Mesothelial cell of epicardium (in vitro differentiated cells): ENCODE measurements at regions not wholly inside any gene's neighbourhood (a gene's known extent, or its start where the extent isn't known, plus 50 kb on each side); places are given as distances from the start of the nearest gene placed in this dataset.

Experiments used
- DNase-seq, 2 experiments: peaks; one replicate each; pipeline ENCODE4 v3.0.0; 2021; ENCODE audit warnings: low spot score in 2 of 2; ENCODE audit not compliant: unreplicated experiment in 2 of 2
- H3K27ac Mint-ChIP-seq: 2 replicates; pipeline ENCODE4 v1.8.0; 2021; ENCODE audit warnings: mixed read lengths
- H3K27me3 Mint-ChIP-seq: 2 replicates; pipeline ENCODE4 v1.8.0; 2021; ENCODE audit warnings: low read depth, mixed read lengths
- H3K36me3 Mint-ChIP-seq: 2 replicates; pipeline ENCODE4 v1.8.0; 2021; ENCODE audit warnings: mixed read lengths
- H3K4me1 Mint-ChIP-seq: 2 replicates; pipeline ENCODE4 v1.8.0; 2021; ENCODE audit warnings: mixed read lengths
- H3K4me3 Mint-ChIP-seq: 2 replicates; pipeline ENCODE4 v1.8.0; 2021; ENCODE audit warnings: mild to moderate bottlenecking, moderate library complexity, mixed read lengths
- H3K9me3 Mint-ChIP-seq: 2 replicates; pipeline ENCODE4 v1.8.0; 2021; ENCODE audit warnings: mixed read lengths
- CTCF ChIP-seq: fragments of 200-600 bp; sonication (generic); IDR thresholded peaks from one replicate; pipeline ENCODE4 v1.5.0; 2021; ENCODE audit warnings: antibody characterized with exemption; ENCODE audit not compliant: unreplicated experiment

DNA sequence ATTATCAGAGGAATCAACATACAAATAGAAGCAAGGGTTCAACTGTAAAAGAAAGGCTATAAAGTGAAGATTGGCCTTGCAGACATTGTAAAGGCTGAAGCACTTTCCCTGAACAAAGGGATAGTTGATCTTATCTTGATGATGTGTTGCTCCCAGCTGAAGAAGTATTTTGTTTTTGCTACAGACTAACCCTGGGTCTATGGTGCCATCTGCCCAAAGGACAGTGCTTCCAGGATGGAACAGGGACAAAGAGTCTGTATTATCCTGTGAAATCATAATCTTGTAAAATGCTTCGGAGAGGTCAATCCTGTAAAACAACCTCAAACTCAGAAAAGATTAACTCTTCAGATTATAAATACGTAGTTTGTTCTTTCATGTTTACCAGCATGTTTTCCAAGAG is 251.7 kb upstream of the ANKRD50 start:
- Mint-ChIP-seq H3K4me1 (peaks cover 14% of the 10 kb centered on the region), H3K36me3 (peaks cover 19% of the 10 kb centered on the region), H3K9me3 (peaks cover 24% of the 10 kb centered on the region), H3K27ac (peak overlapping the region; percentile 76), H3K4me3 (no peak overlapping the region), H3K27me3 (no peaks in the 10 kb centered on the region)
- no peak for TF ChIP-seq CTCF
- no peak for DNase-seq

- no peaks in the 10 kb centered on the region for H3K27me3 Mint-ChIP-seq
- H3K4me3 Mint-ChIP-seq: no peak overlapping the region
- H3K9me3 Mint-ChIP-seq: peaks cover 24% of the 10 kb centered on the region
- no peak for DNase-seq
- H3K27ac Mint-ChIP-seq: no peak overlapping the region
- no peak for TF ChIP-seq CTCF
- H3K36me3 Mint-ChIP-seq: peaks cover 19% of the 10 kb centered on the region
- peaks cover 6% of the 10 kb centered on the region for H3K4me1 Mint-ChIP-seq
Observed at GRCh38 chr4:124961138-124961750, 248.7 kb upstream of the ANKRD50 start.

DNA sequence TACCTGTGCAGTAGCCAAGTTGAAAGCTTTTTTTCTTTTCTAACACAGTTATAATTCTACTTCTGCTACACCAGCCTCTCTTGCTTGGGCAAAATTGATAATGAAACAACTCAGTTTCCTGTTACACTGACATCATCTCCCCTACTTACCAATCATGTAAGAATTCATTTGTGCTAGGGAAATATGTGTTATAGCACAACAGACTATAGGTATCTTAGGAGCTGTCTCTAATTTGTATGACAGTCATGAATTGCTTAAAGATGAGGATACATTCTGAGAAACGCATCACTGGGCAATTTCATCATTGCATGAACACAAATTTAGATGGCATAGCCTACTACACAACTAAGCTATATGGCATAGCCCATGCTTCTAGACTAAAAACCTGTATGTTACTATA is 246.3 kb upstream of the ANKRD50 start:
- no peak for DNase-seq
- Mint-ChIP-seq H3K27ac (no peak overlapping the region), H3K27me3 (no peaks in the 10 kb centered on the region), H3K36me3 (peaks cover 19% of the 10 kb centered on the region), H3K4me3 (no peak overlapping the region), H3K9me3 (peaks cover 24% of the 10 kb centered on the region), H3K4me1 (peaks cover 16% of the 10 kb centered on the region)
- no peak for TF ChIP-seq CTCF

- no peak for DNase-seq
- Mint-ChIP-seq H3K9me3 (peaks cover 16% of the 10 kb centered on the region), H3K36me3 (peaks cover 17% of the 10 kb centered on the region), H3K27ac (no peak overlapping the region), H3K27me3 (no peaks in the 10 kb centered on the region), H3K4me3 (no peak overlapping the region), H3K4me1 (peaks cover 26% of the 10 kb centered on the region)
- TF ChIP-seq CTCF: no peak
Observed at GRCh38 chr4:124955476-124955875, 242.9 kb upstream of the ANKRD50 start.

- peaks cover 9% of the 10 kb centered on the region for H3K36me3 Mint-ChIP-seq
- peaks cover 26% of the 10 kb centered on the region for H3K4me1 Mint-ChIP-seq
- DNase-seq: no peak
- TF ChIP-seq CTCF: no peak
- H3K4me3 Mint-ChIP-seq: no peak overlapping the region
- H3K27ac Mint-ChIP-seq: peak overlapping the region; percentile 37
- no peaks in the 10 kb centered on the region for H3K27me3 Mint-ChIP-seq
- H3K9me3 Mint-ChIP-seq: peaks cover 7% of the 10 kb centered on the region
Observed at GRCh38 chr4:124954046-124954445, 241.5 kb upstream of the ANKRD50 start.

DNA sequence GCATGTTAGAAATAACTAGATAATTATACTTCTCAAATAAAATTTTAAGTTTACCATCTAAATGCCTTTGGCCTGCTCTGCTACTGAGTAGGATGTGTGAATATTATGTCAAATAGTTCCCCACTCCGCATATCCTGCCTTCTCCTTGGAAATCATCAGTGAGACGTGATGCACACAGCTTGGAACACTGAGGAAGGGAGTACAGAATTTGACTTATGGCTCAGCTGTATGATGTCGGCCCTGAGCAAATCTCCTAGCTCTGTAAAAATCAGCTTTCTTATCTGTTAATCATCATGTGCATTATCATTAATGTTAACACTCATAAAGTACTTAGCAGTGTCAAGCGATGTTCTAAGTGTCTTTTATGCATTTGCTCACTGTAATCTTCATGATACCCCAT is 241.0 kb upstream of the ANKRD50 start:
- Mint-ChIP-seq H3K4me1 (peaks cover 26% of the 10 kb centered on the region), H3K27ac (peak overlapping the region; percentile 37), H3K4me3 (no peak overlapping the region), H3K27me3 (no peaks in the 10 kb centered on the region), H3K36me3 (peaks cover 9% of the 10 kb centered on the region), H3K9me3 (peaks cover 7% of the 10 kb centered on the region)
- no peak for DNase-seq
- TF ChIP-seq CTCF: no peak
